Uterus (tissue), 2 donors: ENCODE measurements at regions not wholly inside any gene's neighbourhood (a gene's known extent, or its start where the extent isn't known, plus 50 kb on each side); places are given as distances from the start of the nearest gene placed in this dataset.

ENCODE experiments used
- CTCF ChIP-seq, 4 experiments: fragments of 200-600 bp in 2 of 4; fragments of 450-650 bp in 2 of 4; sonication (generic) in 2 of 4; IDR thresholded peaks; one replicate each; pipeline ENCODE4 v1.5.1; 2016 to 2019; ENCODE audit warnings: antibody characterized with exemption in 4 of 4, mild to moderate bottlenecking in 2 of 4, moderate library complexity in 1 of 4
- POLR2A ChIP-seq, 2 donors: fragments of 450-650 bp; IDR thresholded peaks; one replicate each; pipeline ENCODE4 v1.6.1; 2016; ENCODE audit warnings: antibody characterized with exemption in 2 of 2, mild to moderate bottlenecking in 1 of 2, moderate library complexity in 1 of 2

GRCh38 chr11:98600786-98601773 is 419.7 kb upstream of the CNTN5 start:
- TF ChIP-seq CTCF (IDR thresholded peaks at IDR 0.05) (no peak), POLR2A (IDR thresholded peaks at IDR 0.05) (no peak)
